Gastroesophageal sphincter (tissue), 4 donors: ENCODE measurements at regions not wholly inside any gene's neighbourhood (a gene's known extent, or its start where the extent isn't known, plus 50 kb on each side); places are given as distances from the start of the nearest gene placed in this dataset.

ENCODE experiments used
- ATAC-seq: fragments of 150-250 bp; one replicate; pipeline ENCODE4 v1.9.1; 2016; ENCODE audit warnings: mild to moderate bottlenecking, moderate library complexity
- H3K27ac ChIP-seq, 4 donors: fragments of 200-600 bp; sonication (generic) in 3 of 4; 1 replicate in 3 of 4; 2 replicates in 1 of 4; pipeline ENCODE4 v1.5.1; 2016 to 2019
- H3K27me3 ChIP-seq: fragments of 200-600 bp; sonication (generic); one replicate; pipeline ENCODE4 v1.5.1; 2019
- H3K36me3 ChIP-seq, 2 donors: fragments of 200-600 bp; sonication (generic); one replicate each; pipeline ENCODE4 v1.5.1; 2019; ENCODE audit warnings: control low read depth in 1 of 2
- H3K4me1 ChIP-seq, 3 donors: fragments of 200-600 bp; sonication (generic); 1 replicate in 2 of 3; 2 replicates in 1 of 3; pipeline ENCODE4 v1.5.1; 2016 to 2019; ENCODE audit warnings: control low read depth in 2 of 3
- H3K4me3 ChIP-seq, 2 donors: fragments of 200-600 bp; sonication (generic); one replicate each; pipeline ENCODE4 v1.5.1; 2019; ENCODE audit warnings: mild to moderate bottlenecking in 1 of 2, moderate library complexity in 1 of 2
- H3K9me3 ChIP-seq, 3 donors: fragments of 200-600 bp; sonication (generic); one replicate each; pipeline ENCODE4 v1.5.1; 2017 to 2019; ENCODE audit warnings: control low read depth in 2 of 3
- EP300 ChIP-seq: sonication (generic); formaldehyde crosslinking; IDR thresholded peaks from one replicate; pipeline ENCODE4 v1.6.1; 2017; ENCODE audit warnings: antibody characterized with exemption, mild to moderate bottlenecking
- POLR2A ChIP-seq, 2 donors: fragments of 450-650 bp; IDR thresholded peaks; one replicate each; pipeline ENCODE4 v1.6.1; 2017; ENCODE audit warnings: antibody characterized with exemption in 2 of 2, mild to moderate bottlenecking in 2 of 2, moderate library complexity in 1 of 2
- POLR2AphosphoS5 ChIP-seq: sonication (generic); formaldehyde crosslinking; IDR thresholded peaks from one replicate; pipeline ENCODE4 v1.6.1; 2017; ENCODE audit warnings: antibody characterized with exemption
- WGBS, 2 donors: methylation state at CpG; one replicate each; pipeline ENCODE4 v1.1.5; 2018; ENCODE audit warnings: low coverage in 1 of 2; 5-methylcytosine and 5-hydroxymethylcytosine counted together
- TF ChIP-seq, protein P1 (sequence below), 4 experiments: fragments of 200-600 bp in 2 of 4; fragments of 450-650 bp in 2 of 4; sonication (generic) in 1 of 4; IDR thresholded peaks; one replicate each; pipeline ENCODE4 v1.5.1; 2017 to 2019; ENCODE audit warnings: antibody characterized with exemption in 4 of 4, mild to moderate bottlenecking in 2 of 4, moderate library complexity in 2 of 4

DNA sequence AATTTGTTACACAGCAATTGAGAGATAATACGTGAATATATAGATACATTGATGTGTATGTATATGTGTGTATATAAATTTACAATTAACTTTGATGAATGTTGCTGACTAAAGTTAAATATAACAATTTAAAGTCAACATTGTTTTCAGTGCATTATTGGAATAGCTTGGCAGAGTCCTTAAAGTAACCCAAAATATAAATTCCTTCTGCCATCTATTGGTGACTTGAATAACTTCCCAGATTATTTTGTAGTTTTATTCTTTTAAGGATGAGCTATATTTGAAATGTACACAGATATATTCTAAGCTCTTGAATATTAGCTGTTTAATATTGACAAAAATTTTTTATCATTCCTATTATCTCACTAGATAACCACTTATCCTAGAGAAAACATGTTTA lies 298.2 kb upstream of the FSTL5 start:
- no peaks in the 10 kb centered on the region for H3K9me3 ChIP-seq
- TF ChIP-seq POLR2A (IDR thresholded peaks at IDR 0.05) (no peak), EP300 (no peak), POLR2AphosphoS5 (no peak)
- TF ChIP-seq, protein P1, sequence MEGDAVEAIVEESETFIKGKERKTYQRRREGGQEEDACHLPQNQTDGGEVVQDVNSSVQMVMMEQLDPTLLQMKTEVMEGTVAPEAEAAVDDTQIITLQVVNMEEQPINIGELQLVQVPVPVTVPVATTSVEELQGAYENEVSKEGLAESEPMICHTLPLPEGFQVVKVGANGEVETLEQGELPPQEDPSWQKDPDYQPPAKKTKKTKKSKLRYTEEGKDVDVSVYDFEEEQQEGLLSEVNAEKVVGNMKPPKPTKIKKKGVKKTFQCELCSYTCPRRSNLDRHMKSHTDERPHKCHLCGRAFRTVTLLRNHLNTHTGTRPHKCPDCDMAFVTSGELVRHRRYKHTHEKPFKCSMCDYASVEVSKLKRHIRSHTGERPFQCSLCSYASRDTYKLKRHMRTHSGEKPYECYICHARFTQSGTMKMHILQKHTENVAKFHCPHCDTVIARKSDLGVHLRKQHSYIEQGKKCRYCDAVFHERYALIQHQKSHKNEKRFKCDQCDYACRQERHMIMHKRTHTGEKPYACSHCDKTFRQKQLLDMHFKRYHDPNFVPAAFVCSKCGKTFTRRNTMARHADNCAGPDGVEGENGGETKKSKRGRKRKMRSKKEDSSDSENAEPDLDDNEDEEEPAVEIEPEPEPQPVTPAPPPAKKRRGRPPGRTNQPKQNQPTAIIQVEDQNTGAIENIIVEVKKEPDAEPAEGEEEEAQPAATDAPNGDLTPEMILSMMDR (IDR thresholded peaks at IDR 0.05): no peak
- no peaks in the 10 kb centered on the region for H3K27me3 ChIP-seq
- ATAC-seq: no peak
- WGBS, 2 donors: 0 to 10% methylated on average over 1 of the region's 1 CpG
- H3K27ac ChIP-seq: no peak overlapping the region
- no peak overlapping the region for H3K4me3 ChIP-seq
- H3K4me1 ChIP-seq: no peaks in the 10 kb centered on the region
- H3K36me3 ChIP-seq: no peaks in the 10 kb centered on the region

DNA sequence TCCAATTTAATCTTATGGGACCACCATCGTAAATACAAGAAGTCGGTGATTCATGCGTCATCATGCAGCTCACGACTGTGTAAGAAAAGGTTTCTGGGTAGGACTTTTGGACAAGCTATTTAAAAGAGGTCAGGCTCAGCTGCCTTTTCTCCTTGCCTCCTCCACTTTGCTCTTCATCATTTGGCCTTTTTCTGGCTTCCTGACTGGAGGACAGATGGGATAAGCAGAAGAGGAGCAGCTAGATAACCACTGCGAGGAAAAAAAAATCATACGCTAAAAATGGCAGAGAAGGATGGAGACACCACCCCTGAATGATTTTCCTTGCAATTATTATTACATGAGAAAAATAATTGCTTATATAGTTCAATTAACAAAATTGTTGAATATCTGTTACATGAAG lies 294.3 kb upstream of the FSTL5 start:
- TF ChIP-seq, protein P1 (IDR thresholded peaks at IDR 0.05): no peak
- no peak for TF ChIP-seq POLR2A (IDR thresholded peaks at IDR 0.05)
- TF ChIP-seq POLR2AphosphoS5: no peak
- no peak for TF ChIP-seq EP300
- Histone ChIP-seq H3K4me1 (no peaks in the 10 kb centered on the region), H3K27me3 (no peaks in the 10 kb centered on the region), H3K4me3 (no peak overlapping the region), H3K36me3 (no peaks in the 10 kb centered on the region), H3K27ac (no peak overlapping the region), H3K9me3 (no peaks in the 10 kb centered on the region)
- WGBS, 2 donors: 71 to 86% methylated on average over 4 to 6 of the region's 6 CpGs
- no peak for ATAC-seq

DNA sequence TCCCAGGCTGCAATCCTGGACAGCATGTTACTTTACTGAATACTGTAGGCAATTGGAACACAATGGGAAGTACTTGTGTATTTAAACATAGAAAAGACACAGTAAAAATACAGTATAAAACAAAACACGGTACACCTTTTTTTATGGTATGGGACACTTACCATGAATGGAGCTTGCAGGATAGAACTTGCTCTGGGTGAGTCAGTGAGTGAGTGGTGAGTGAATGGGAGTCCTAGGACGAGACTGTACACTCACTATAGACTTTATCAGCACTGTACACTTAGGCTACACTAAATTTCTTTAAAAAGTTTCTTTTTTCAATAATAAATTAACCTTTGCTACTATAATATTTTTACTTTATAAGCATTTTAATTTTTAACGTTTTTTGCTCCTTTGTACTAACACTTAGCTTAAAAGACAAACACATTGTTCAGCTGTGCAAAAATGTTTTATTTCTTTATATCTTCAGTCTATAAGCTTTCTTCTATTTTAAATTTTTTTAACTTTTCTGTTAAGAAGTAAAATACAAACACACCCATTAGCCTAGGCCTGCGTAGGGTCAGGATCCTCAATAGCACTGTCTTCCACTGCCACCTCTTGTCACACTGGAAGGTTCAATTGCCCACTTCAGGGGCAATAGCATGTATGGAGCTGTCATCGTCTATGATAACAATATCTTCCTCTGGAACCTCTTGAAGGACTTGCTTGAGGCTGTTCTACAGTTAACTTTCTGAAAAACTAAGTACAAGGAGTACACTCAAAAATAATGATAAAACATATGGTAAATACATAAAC lies 293.5 kb upstream of the FSTL5 start:
- Histone ChIP-seq H3K4me1 (no peaks in the 10 kb centered on the region), H3K27me3 (no peaks in the 10 kb centered on the region), H3K27ac (no peak overlapping the region), H3K36me3 (no peaks in the 10 kb centered on the region), H3K9me3 (no peaks in the 10 kb centered on the region), H3K4me3 (no peak overlapping the region)
- WGBS, 2 donors: 71 to 83% methylated on average over 5 of the region's 5 CpGs
- ATAC-seq: no peak
- TF ChIP-seq POLR2A (IDR thresholded peaks at IDR 0.05) (no peak), EP300 (no peak), POLR2AphosphoS5 (no peak)
- TF ChIP-seq, protein P1 (IDR thresholded peaks at IDR 0.05): no peak

DNA sequence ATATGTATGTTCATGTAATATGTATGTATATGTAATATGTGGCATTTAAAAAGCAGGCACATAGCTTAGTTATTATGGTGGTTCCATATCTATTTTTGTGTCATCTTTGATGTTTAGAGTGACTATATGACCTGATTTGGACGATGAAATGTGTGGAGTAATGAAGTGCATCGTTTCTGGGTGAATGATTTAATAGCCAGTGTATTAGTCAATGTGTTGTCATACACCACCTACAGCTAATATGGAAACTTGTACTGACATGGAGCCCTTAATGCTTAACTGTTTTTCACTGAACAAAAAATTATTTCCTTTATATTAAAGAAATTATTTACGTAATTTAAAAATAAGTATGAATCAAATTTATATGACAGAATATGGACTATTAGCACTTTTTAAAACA lies 292.3 kb upstream of the FSTL5 start:
- Histone ChIP-seq H3K4me3 (no peak overlapping the region), H3K27me3 (no peaks in the 10 kb centered on the region), H3K4me1 (no peaks in the 10 kb centered on the region), H3K9me3 (no peaks in the 10 kb centered on the region), H3K36me3 (no peaks in the 10 kb centered on the region), H3K27ac (no peak overlapping the region)
- ATAC-seq: no peak
- WGBS, 2 donors: 73 to 81% methylated on average over 3 of the region's 3 CpGs
- TF ChIP-seq, protein P1 (IDR thresholded peaks at IDR 0.05): no peak
- TF ChIP-seq POLR2AphosphoS5: no peak
- TF ChIP-seq POLR2A (IDR thresholded peaks at IDR 0.05): no peak
- no peak for TF ChIP-seq EP300

DNA sequence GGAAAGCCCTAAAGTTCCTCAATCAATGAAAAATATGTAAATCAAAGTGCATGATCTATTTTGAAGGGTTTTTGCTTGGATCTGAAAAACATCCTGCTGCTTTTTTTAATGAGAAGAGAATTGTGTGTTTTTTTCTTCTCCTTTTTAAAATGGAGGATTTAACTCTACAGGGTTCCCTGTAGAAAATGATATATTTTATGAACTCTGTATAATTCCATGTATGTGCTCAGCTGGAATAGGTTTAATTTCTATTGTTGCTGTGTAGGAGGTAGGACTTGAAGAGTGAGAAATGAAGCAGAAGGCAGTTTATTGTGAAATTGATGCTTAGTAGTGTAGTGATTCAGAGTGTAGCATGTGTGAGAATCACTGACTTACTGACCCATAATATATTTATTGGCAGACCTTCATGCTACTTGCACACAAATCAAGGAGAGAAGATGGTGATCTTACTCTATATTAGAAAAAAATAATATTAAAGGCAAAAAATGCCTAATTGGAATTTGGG lies 286.8 kb upstream of the FSTL5 start:
- H3K27me3 ChIP-seq: no peaks in the 10 kb centered on the region
- H3K27ac ChIP-seq: no peak overlapping the region
- no peak overlapping the region for H3K4me3 ChIP-seq
- H3K9me3 ChIP-seq: no peaks in the 10 kb centered on the region
- TF ChIP-seq POLR2AphosphoS5: no peak
- H3K36me3 ChIP-seq: no peaks in the 10 kb centered on the region
- no peak for ATAC-seq
- H3K4me1 ChIP-seq: no peaks in the 10 kb centered on the region
